ENCODE measurements at regions not wholly inside any gene's neighbourhood (a gene's known extent, or its start where the extent isn't known, plus 50 kb on each side); places are given as distances from the start of the nearest gene placed in this dataset.
"Not testable (repeated sequence)": the region's sequence is repeated elsewhere in the genome, so short reads cannot be mapped to it uniquely, and the experiment has no call there.

DNA sequence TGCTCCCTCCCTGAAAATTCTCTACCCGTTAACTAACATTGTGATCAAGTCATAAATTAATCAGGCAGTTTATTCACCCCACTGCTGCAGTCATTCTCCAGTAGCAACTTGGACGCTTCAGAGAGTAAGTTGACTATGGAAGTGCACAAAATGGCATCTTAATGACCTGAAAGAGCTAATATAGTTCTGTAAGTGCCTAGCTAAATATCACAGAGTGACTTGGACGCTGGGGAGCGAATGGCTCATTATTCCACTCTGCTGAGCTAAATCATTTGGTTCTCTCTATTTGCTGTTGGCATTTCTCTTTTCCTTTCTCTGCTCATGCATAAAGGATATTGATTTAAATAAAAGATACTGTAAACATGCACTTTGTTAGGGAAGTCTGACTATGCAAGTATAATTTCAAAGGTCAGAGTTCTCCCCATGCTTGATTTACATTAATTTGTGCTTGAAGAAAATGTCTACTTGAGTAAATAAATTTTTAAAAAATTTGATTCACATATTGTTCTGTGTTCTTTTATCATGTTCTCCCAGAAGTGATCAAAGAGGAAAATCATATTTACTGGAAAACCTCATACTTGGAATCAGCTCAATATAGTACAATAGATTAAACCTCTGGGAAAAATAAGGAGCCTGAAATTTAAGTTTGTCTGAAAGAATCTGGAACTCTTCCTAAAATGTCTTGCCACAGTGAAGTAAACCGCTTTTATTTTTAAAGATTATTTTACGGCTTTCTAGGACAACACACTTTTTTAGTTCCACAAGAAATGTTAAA, 169.5 kb upstream of the HAPLN1 start:
- no peak for DNase-seq (ENCODE audit: low read depth)

GRCh38 chr5:83877911-83878706, 157.5 kb upstream of the HAPLN1 start:
- no peak for DNase-seq (ENCODE audit: low read depth)

- no peak for DNase-seq (ENCODE audit: low read depth)
Measured at GRCh38 chr5:83871533-83872395, 151.1 kb upstream of the HAPLN1 start.

DNA sequence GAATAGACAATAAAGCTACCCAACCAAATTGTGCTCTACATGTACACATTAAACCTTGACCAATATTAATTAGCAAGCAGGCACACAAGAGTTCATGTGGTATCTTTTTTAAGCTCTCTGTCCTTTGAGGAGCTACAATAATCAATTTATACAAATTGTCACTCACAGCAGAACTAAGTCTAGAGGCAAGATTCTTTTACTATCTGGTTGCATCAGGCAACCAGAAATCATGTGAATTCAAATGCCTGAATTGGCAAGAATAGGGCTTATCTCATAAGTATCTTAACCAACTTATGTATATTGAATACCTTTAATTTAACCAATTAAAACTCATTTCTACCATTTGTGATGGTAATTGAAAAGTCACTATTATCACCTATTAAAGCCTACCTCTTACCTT, 145.5 kb upstream of the HAPLN1 start:
- no peak for DNase-seq (ENCODE audit: low read depth)

GRCh38 chr5:83865579-83865978, 144.9 kb upstream of the HAPLN1 start:
- DNase-seq (ENCODE audit: low read depth), result no peak

GRCh38 chr5:83864652-83865051, 144.0 kb upstream of the HAPLN1 start:
- no peak for DNase-seq (ENCODE audit: low read depth)

DNA sequence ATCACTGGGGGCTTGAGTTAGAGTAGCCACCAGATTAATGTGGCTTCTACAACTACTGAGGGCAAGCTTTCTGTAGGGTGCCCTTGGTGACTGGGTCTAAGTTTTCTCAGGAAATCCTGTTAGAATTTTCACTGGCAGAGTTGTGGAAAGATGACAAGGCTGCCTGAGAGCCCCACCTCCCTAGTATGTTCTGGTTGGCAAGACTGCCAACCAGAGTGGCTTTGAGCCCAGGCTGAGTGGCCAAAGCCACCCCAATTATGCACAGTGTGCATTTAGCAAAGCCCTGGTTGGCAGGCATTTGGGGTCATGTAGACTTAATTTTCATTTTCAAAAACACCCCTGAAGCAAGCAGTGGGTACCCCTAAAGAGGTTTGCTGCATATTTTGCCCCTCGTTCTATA, 136.7 kb upstream of the HAPLN1 start:
- no peak for DNase-seq (ENCODE audit: low read depth)

DNA sequence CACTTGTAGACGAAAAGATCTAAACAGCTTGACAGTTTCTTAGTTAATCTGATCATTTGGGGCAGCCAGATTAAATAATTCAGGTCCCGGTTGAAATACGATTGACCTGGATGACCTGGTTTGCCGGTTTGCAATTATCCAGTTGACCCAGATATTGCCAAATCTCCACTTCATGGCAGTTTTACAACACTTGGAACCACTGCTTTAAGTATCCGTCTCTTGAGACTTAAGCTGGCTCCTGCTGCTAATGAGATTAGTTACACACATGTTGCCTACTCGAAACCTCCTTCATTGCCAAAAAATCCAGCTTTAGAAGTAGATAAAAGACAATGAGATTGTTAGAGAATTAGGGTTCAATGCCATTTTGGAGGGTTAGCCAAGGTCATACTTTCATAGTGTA, 136.2 kb upstream of the HAPLN1 start:
- no peak for DNase-seq (ENCODE audit: low read depth)

GRCh38 chr5:83850412-83850811, 129.8 kb upstream of the HAPLN1 start:
- DNase-seq (ENCODE audit: low read depth), result not testable (repeated sequence)

- no peak for DNase-seq (ENCODE audit: low read depth)
Measured at GRCh38 chr5:83848941-83849340, 128.3 kb upstream of the HAPLN1 start.

DNA sequence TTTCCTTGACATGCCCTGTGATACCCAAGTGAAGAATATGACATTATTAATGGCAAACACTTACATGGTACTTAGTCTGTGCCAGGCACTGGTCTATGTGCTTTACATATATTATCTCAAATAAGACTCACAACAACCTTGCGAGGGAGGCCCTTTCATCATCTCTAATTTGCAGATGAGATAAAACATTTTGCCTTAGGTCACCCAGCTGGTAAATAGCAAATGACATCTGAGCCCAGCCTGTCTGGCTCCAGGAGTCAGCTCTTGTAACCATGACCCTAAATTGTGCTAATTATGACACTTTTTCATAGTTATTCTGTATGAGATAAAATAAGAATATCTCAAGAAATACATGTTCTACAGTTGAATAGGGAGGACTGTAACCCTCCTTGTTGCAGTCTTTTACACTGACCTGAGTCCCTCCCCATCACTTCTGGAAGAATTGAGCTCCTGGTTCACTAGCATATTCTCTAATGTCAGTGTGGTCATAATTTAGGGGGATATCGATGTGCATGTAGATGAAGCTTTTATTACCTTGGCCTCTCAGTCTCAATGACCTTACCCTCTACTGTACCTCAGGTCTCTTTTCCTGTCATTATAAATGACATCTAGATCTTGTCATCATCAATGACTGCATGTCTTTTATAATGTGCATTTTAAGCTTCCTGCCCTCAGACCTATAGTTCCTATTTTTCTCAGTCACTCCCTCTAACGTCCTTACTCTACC, 126.1 kb upstream of the HAPLN1 start:
- DNase-seq (ENCODE audit: low read depth), result no peak

DNA sequence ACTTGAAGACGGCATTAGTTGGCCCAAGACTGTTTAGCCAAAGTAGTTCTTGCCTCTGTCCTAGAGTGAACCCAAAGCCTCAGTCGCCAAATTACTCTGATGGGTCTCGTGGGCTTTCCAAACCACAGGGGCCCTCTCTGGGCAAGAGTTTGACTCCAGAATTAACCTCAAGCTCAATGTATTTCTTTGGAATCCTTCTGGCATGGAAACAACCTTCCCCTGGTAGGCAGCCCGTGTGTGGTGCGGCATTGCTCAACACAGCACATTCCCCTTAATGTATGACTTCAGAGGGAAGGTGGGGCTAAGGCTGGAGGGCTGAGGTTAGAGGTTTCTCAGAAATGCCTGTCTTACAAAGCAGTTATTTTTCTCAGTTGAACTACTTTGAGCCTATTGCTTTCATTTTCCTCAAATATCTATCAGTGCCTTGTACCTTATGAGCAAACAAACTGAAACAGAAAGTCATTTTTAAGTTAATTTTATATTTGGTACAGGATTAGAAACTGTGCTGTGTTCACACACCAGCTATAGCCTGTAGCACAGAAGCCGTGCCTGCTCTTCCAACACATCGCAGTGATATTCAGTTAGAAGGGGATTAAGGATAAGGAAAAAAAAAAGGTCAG, 123.9 kb upstream of the HAPLN1 start:
- DNase-seq (ENCODE audit: low read depth), result peak; percentile 50

DNA sequence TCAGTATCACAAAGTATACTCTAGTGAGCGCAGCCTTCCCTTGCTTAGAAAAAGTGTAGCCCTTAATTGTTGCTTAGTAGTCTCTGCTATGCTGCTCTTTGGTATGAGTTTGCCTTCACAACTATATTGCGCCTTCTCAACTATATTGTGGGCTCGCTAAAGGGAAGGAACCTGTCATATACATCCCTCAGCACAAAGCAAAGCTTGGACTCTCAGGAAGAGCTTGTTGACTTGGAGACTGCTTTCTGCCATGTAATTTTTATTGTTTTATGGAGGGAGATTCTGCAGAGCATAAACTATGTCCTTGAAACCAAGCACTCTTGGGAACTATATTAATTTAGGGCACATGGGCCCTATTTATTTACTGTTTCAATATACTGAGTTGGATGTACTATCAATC, 119.1 kb upstream of the HAPLN1 start:
- DNase-seq (ENCODE audit: low read depth), result no peak

GRCh38 chr5:83839256-83839655, 118.6 kb upstream of the HAPLN1 start:
- no peak for DNase-seq (ENCODE audit: low read depth)

GRCh38 chr5:83837265-83837907, 116.7 kb upstream of the HAPLN1 start:
- DNase-seq (ENCODE audit: low read depth), result no peak

GRCh38 chr5:83834306-83834705, 113.7 kb upstream of the HAPLN1 start:
- DNase-seq (ENCODE audit: low read depth), result no peak

- no peak for DNase-seq (ENCODE audit: low read depth)
Measured at GRCh38 chr5:83831834-83832233, 111.2 kb upstream of the HAPLN1 start.

- peak; percentile 40 for DNase-seq (ENCODE audit: low read depth)
Measured at GRCh38 chr5:83827111-83827557, 106.5 kb upstream of the HAPLN1 start.

- no peak for DNase-seq (ENCODE audit: low read depth)
Measured at GRCh38 chr5:83817591-83817990, 96.9 kb upstream of the HAPLN1 start.

DNA sequence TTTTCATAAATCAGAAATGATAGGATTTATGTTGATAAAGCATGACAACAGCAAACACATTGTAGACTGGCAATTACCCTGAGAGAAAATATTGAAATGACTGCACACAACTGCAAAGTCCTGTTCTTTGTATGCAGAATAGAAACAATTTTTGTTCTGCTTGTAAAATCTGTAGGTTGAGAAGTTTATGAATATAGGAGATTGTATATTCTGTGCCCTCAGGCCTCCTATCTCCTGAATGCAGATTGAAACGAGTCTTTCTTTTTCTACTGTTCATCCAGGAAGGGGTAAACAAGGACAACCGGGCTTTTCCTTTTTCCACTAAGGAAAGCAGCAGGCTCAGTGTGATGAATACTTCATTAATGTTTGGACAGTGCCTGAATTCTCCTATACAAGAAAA, 95.0 kb upstream of the HAPLN1 start:
- no peak for DNase-seq (ENCODE audit: low read depth)

All from HT1080 (cell line).